ENCODE measurements at regions not wholly inside any gene's neighbourhood (a gene's known extent, or its start where the extent isn't known, plus 50 kb on each side); places are given as distances from the start of the nearest gene placed in this dataset.

GRCh38 chr2:142220901-142221300 is 90.1 kb upstream of the LRP1B start:
- H3F3A ChIP-seq (replicated peaks; ENCODE audit: insufficient read depth): no peaks in the 10 kb centered on the region
- H3K4me1 ChIP-seq (ENCODE audit: control insufficient read depth in 1 of 2, insufficient read depth in 2 of 2, low read depth in 1 of 2, low read length in 1 of 2): peaks cover 11 to 14% of the 10 kb centered on the region in 2 experiments; a peak in 3 of 4 replicates
- DNase-seq: no peak
- no peaks in the 10 kb centered on the region for H4K20me1 ChIP-seq (ENCODE audit: insufficient read depth)
- ChIA-PET CTCF (interaction anchor here (0.6 to 0.7 kb wide), 2 partner anchors 16 to 177 kb away, joined by 3 read pairs; no protein-coding TSS in a partner anchor), POLR2A (no interaction called here)
- H3K4me3 ChIP-seq (ENCODE audit: low read depth in 2 of 2, low read length in 1 of 2): no peak overlapping the region
- H2AFZ ChIP-seq (ENCODE audit: low read depth): no peak overlapping the region
- peak overlapping the region in 1 of 2 experiments; percentile 67; a peak in 2 of 4 replicates for H3K27ac ChIP-seq (ENCODE audit: low read depth in 2 of 2, low read length in 1 of 2)
- H3K4me2 ChIP-seq: no peak overlapping the region
- H3K27me3 ChIP-seq (ENCODE audit: insufficient read depth): no peaks in the 10 kb centered on the region
- H3K36me3 ChIP-seq (replicated peaks in 1 of 2; ENCODE audit: control insufficient read depth in 1 of 2, insufficient read depth in 2 of 2, low read length in 1 of 2): no peaks in the 10 kb centered on the region
- no peaks in the 10 kb centered on the region for H3K9me3 ChIP-seq
- H3K9ac ChIP-seq: no peak overlapping the region
- WGBS (ENCODE audit: low lambda C conversion rate): 44% methylated on average over 3 of the region's 3 CpGs
- no peaks in the 10 kb centered on the region for H3K9me2 ChIP-seq
- TF ChIP-seq TCF12 (IDR thresholded peaks at IDR 0.05) (no peak), EP300 (IDR thresholded peaks at IDR 0.05; ENCODE audit: borderline replicate concordance in 1 of 2, low read depth in 1 of 2, low read length in 1 of 2) (no peak), FOSL2 (IDR thresholded peaks at IDR 0.05; ENCODE audit: borderline replicate concordance, low read depth) (no peak), NRF1 (IDR thresholded peaks at IDR 0.05; ENCODE audit: low read depth, low read length) (no peak), MEF2A (IDR thresholded peaks at IDR 0.05; ENCODE audit: borderline replicate concordance, low read depth) (no peak), JUND (IDR thresholded peaks at IDR 0.05) (no peak), EZH2phosphoT487 (IDR thresholded peaks at IDR 0.05; ENCODE audit: borderline replicate concordance, low read depth) (no peak), RXRA (IDR thresholded peaks at IDR 0.05; ENCODE audit: borderline replicate concordance, low read depth) (no peak), PBX3 (IDR thresholded peaks at IDR 0.05) (no peak), FOXJ3 (CRISPR knock-in tag; IDR thresholded peaks at IDR 0.05) (no peak), SIN3A (IDR thresholded peaks at IDR 0.05; ENCODE audit: borderline replicate concordance, low read depth, low read length) (no peak), USF1 (IDR thresholded peaks at IDR 0.05; ENCODE audit: borderline replicate concordance, low read depth) (no peak), NFIC (IDR thresholded peaks at IDR 0.05; ENCODE audit: borderline replicate concordance) (no peak), GATA2 (CRISPR knock-in tag; IDR thresholded peaks at IDR 0.05) (no peak), POLR2AphosphoS5 (IDR thresholded peaks at IDR 0.05; ENCODE audit: low read depth, low read length) (no peak), SMC3 (IDR thresholded peaks at IDR 0.05; ENCODE audit: low read depth, low read length) (no peak)
- no peaks in the 10 kb centered on the region for H3K79me2 ChIP-seq (ENCODE audit: insufficient read depth)

- Histone ChIP-seq H3K27ac (ENCODE audit: low read depth in 2 of 2, low read length in 1 of 2) (peak overlapping the region in 1 of 2 experiments; percentile 67; a peak in 1 of 4 replicates), H3K4me2 (no peak overlapping the region), H3K27me3 (ENCODE audit: insufficient read depth) (no peaks in the 10 kb centered on the region), H3K9me3 (no peaks in the 10 kb centered on the region), H3K79me2 (ENCODE audit: insufficient read depth) (no peaks in the 10 kb centered on the region), H3K9me2 (no peaks in the 10 kb centered on the region), H3K4me3 (ENCODE audit: low read depth in 2 of 2, low read length in 1 of 2) (no peak overlapping the region), H3K9ac (no peak overlapping the region), H3K36me3 (replicated peaks in 1 of 2; ENCODE audit: control insufficient read depth in 1 of 2, insufficient read depth in 2 of 2, low read length in 1 of 2) (no peaks in the 10 kb centered on the region), H3F3A (replicated peaks; ENCODE audit: insufficient read depth) (no peaks in the 10 kb centered on the region), H2AFZ (ENCODE audit: low read depth) (no peak overlapping the region), H3K4me1 (ENCODE audit: control insufficient read depth in 1 of 2, insufficient read depth in 2 of 2, low read depth in 1 of 2, low read length in 1 of 2) (peaks cover 11 to 14% of the 10 kb centered on the region in 2 experiments; a peak in 3 of 4 replicates), H4K20me1 (ENCODE audit: insufficient read depth) (no peaks in the 10 kb centered on the region)
- CTCF ChIA-PET: interaction anchor here (0.6 to 0.7 kb wide), 2 partner anchors 17 to 178 kb away, joined by 3 read pairs; no protein-coding TSS in a partner anchor
- POLR2A ChIA-PET: no interaction called here
- peak; percentile 38 for TF ChIP-seq CHD2 (IDR thresholded peaks at IDR 0.05; ENCODE audit: low read length, partially characterized antibody)
- TF ChIP-seq EP300 (IDR thresholded peaks at IDR 0.05; ENCODE audit: borderline replicate concordance in 1 of 2, low read depth in 1 of 2, low read length in 1 of 2): peak in 1 of 2 experiments; percentile 90; a peak in 2 of 4 replicates
- TF ChIP-seq MXI1 (IDR thresholded peaks at IDR 0.05; ENCODE audit: low read depth, low read length): 0 out of 2 replicates have a peak, but pooled peaks have one; percentile 29
- no peak for TF ChIP-seq USF1 (IDR thresholded peaks at IDR 0.05; ENCODE audit: borderline replicate concordance, low read depth)
- peak; percentile 33; the same call in 1 of the 2 replicates for TF ChIP-seq RCOR1 (IDR thresholded peaks at IDR 0.05; ENCODE audit: low read length)
- no peak for TF ChIP-seq USF2 (IDR thresholded peaks at IDR 0.05; ENCODE audit: borderline replicate concordance, low read depth, low read length)
- peak; percentile 84 for TF ChIP-seq GATA2 (CRISPR knock-in tag; IDR thresholded peaks at IDR 0.05)
- peak; percentile 3 for DNase-seq
- WGBS (ENCODE audit: low lambda C conversion rate): 79% methylated on average over 1 of the region's 1 CpG
Measured at GRCh38 chr2:142220239-142220638, 89.4 kb upstream of the LRP1B start.
